ENCODE measurements at regions not wholly inside any gene's neighbourhood (a gene's known extent, or its start where the extent isn't known, plus 50 kb on each side); places are given as distances from the start of the nearest gene placed in this dataset.

GRCh38 chr3:84092907-84093306, 865.9 kb upstream of the CADM2 start:
- Histone ChIP-seq H3K36me3 (replicated peaks in 1 of 2; ENCODE audit: insufficient read depth in 1 of 2, low read depth in 2 of 2) (no peaks in the 10 kb centered on the region), H3K4me1 (no peaks in the 10 kb centered on the region), H3K4me3 (no peak overlapping the region), H3K9me3 (no peaks in the 10 kb centered on the region), H3K27me3 (no peaks in the 10 kb centered on the region), H3K27ac (no peak overlapping the region)
- WGBS, 2 donors, result 22 to 42% methylated on average over 2 of the region's 2 CpGs
- no peak for TF ChIP-seq POLR2A (IDR thresholded peaks at IDR 0.05)
- TF ChIP-seq, protein P1, sequence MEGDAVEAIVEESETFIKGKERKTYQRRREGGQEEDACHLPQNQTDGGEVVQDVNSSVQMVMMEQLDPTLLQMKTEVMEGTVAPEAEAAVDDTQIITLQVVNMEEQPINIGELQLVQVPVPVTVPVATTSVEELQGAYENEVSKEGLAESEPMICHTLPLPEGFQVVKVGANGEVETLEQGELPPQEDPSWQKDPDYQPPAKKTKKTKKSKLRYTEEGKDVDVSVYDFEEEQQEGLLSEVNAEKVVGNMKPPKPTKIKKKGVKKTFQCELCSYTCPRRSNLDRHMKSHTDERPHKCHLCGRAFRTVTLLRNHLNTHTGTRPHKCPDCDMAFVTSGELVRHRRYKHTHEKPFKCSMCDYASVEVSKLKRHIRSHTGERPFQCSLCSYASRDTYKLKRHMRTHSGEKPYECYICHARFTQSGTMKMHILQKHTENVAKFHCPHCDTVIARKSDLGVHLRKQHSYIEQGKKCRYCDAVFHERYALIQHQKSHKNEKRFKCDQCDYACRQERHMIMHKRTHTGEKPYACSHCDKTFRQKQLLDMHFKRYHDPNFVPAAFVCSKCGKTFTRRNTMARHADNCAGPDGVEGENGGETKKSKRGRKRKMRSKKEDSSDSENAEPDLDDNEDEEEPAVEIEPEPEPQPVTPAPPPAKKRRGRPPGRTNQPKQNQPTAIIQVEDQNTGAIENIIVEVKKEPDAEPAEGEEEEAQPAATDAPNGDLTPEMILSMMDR (IDR thresholded peaks at IDR 0.05), result no peak
- intact Hi-C loops (cut with DNase I), result no loop called here
- DNase-seq (no peak), ATAC-seq (no peak)

DNA sequence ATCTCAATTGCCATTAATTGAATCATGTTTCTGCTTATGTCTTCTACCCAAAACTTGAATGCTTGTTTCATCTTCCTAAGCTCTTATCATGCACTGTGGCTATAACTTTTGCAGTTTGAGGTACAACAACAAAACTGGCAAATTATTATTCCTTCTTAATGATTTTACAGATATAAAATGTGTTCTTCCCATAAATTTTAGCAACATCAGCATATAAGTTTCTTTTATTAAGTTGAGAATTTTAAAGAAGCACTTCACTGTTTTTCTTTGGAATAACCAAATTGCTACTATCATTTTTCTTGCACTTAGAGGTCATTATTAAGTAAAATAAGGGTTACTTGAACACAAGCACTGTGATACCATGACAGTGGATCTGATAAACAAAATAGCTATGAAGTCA, 862.6 kb upstream of the CADM2 start:
- Histone ChIP-seq H3K9me3 (no peaks in the 10 kb centered on the region), H3K4me3 (no peak overlapping the region), H3K27ac (no peak overlapping the region), H3K27me3 (no peaks in the 10 kb centered on the region), H3K4me1 (no peaks in the 10 kb centered on the region), H3K36me3 (replicated peaks in 1 of 2; ENCODE audit: insufficient read depth in 1 of 2, low read depth in 2 of 2) (no peaks in the 10 kb centered on the region)
- ATAC-seq, result no peak
- DNase-seq, result no peak
- TF ChIP-seq POLR2A (IDR thresholded peaks at IDR 0.05), result no peak
- TF ChIP-seq, protein P1 (IDR thresholded peaks at IDR 0.05), result no peak
- intact Hi-C loops (cut with DNase I), result no loop called here

- 55 to 56% methylated on average over 2 of the region's 2 CpGs for WGBS, 2 donors
- ATAC-seq, result no peak
- no peaks in the 10 kb centered on the region for H3K9me3 ChIP-seq
Measured at GRCh38 chr3:84100861-84101260, 857.9 kb upstream of the CADM2 start.

GRCh38 chr3:84108442-84108971, 850.3 kb upstream of the CADM2 start:
- Histone ChIP-seq H3K4me3 (no peak overlapping the region), H3K27ac (no peak overlapping the region), H3K36me3 (replicated peaks in 1 of 2; ENCODE audit: insufficient read depth in 1 of 2, low read depth in 2 of 2) (no peaks in the 10 kb centered on the region), H3K9me3 (no peaks in the 10 kb centered on the region), H3K27me3 (no peaks in the 10 kb centered on the region), H3K4me1 (no peaks in the 10 kb centered on the region)
- WGBS, 2 donors, result 3 to 7% methylated on average over 4 of the region's 4 CpGs
- no peak for TF ChIP-seq POLR2A (IDR thresholded peaks at IDR 0.05)
- TF ChIP-seq, protein P1 (IDR thresholded peaks at IDR 0.05), result no peak
- DNase-seq (no peak), ATAC-seq (peak; percentile 50)
- intact Hi-C loops (cut with DNase I), result no loop called here

More at GRCh38 chr3:84100861-84101260, 857.9 kb upstream of the CADM2 start:
- intact Hi-C loops (cut with DNase I), result no loop called here
- DNase-seq, result no peak
- Histone ChIP-seq H3K27me3 (no peaks in the 10 kb centered on the region), H3K4me3 (no peak overlapping the region), H3K36me3 (replicated peaks in 1 of 2; ENCODE audit: insufficient read depth in 1 of 2, low read depth in 2 of 2) (no peaks in the 10 kb centered on the region), H3K4me1 (no peaks in the 10 kb centered on the region), H3K27ac (no peak overlapping the region)
- TF ChIP-seq, protein P1 (IDR thresholded peaks at IDR 0.05), result no peak
- TF ChIP-seq POLR2A (IDR thresholded peaks at IDR 0.05), result no peak

- Histone ChIP-seq H3K27me3 (no peaks in the 10 kb centered on the region), H3K27ac (no peak overlapping the region), H3K4me1 (no peaks in the 10 kb centered on the region), H3K4me3 (no peak overlapping the region), H3K9me3 (no peaks in the 10 kb centered on the region), H3K36me3 (replicated peaks in 1 of 2; ENCODE audit: insufficient read depth in 1 of 2, low read depth in 2 of 2) (no peaks in the 10 kb centered on the region)
- TF ChIP-seq, protein P1 (IDR thresholded peaks at IDR 0.05), result no peak
- TF ChIP-seq POLR2A (IDR thresholded peaks at IDR 0.05), result no peak
- no peak for DNase-seq
- no peak for ATAC-seq
- intact Hi-C loops (cut with DNase I), result no loop called here
Measured at GRCh38 chr3:84109911-84110310, 848.9 kb upstream of the CADM2 start.

Measured in body of pancreas (tissue), 4 donors.